Keratinocyte (primary cell): ENCODE measurements at regions not wholly inside any gene's neighbourhood (a gene's known extent, or its start where the extent isn't known, plus 50 kb on each side); places are given as distances from the start of the nearest gene placed in this dataset.
"Not testable (repeated sequence)": the region's sequence is repeated elsewhere in the genome, so short reads cannot be mapped to it uniquely, and the experiment has no call there.

ENCODE experiments used
- DNase-seq: peaks from one replicate; pipeline ENCODE4 v3.0.0-alpha.2; 2011; ENCODE audit warnings: low read depth, missing footprints, low spot score
- FAIRE-seq: peaks from 2 replicates; lab custom pipeline; 2011; peaks lifted over from hg19 to GRCh38; lab: Jason Lieb, UNC
- H2AFZ ChIP-seq: 2 replicates; pipeline ENCODE4 v1.6.0; 2012; ENCODE audit warnings: low read length, control low read depth, inconsistent platforms; ENCODE audit not compliant: control insufficient read depth
- H3K27ac ChIP-seq: 2 replicates; pipeline ENCODE4 v1.5.1; 2011; ENCODE audit warnings: low read length; ENCODE audit not compliant: control insufficient read depth, insufficient read depth
- H3K27me3 ChIP-seq: 3 replicates; pipeline ENCODE4 v1.6.0; 2011; ENCODE audit warnings: low read length; ENCODE audit not compliant: control insufficient read depth, insufficient read depth; ENCODE audit errors: extremely low read depth
- H3K36me3 ChIP-seq, 2 experiments: 2 replicates in 1 of 2; 3 replicates in 1 of 2; pipeline ENCODE4 v1.5.1; 2011; ENCODE audit warnings: low read length in 2 of 2, mild to moderate bottlenecking in 1 of 2; ENCODE audit not compliant: control insufficient read depth in 2 of 2, insufficient read depth in 2 of 2; ENCODE audit errors: extremely low read depth in 1 of 2
- H3K4me1 ChIP-seq: 3 replicates; pipeline ENCODE4 v1.5.1; 2011; ENCODE audit warnings: low read length; ENCODE audit not compliant: control insufficient read depth, insufficient read depth; ENCODE audit errors: extremely low read depth
- H3K4me2 ChIP-seq: 3 replicates; pipeline ENCODE4 v1.6.0; 2011; ENCODE audit warnings: low read depth, low read length; ENCODE audit not compliant: control insufficient read depth, insufficient read depth; ENCODE audit errors: extremely low read depth
- H3K4me3 ChIP-seq, 3 experiments: fragments of 200-600 bp in 1 of 3; sonication (generic) in 1 of 3; 2 replicates in 2 of 3; 3 replicates in 1 of 3; pipeline ENCODE4 v1.5.1; 2011 to 2016; ENCODE audit warnings: low read length in 3 of 3, mild to moderate bottlenecking in 3 of 3, control low read depth in 2 of 3, inconsistent platforms in 1 of 3, low read depth in 1 of 3, mixed read lengths in 1 of 3, mixed run types in 1 of 3, moderate library complexity in 1 of 3; ENCODE audit not compliant: control insufficient read depth in 2 of 3, insufficient read depth in 2 of 3; ENCODE audit errors: extremely low read depth in 1 of 3
- H3K79me2 ChIP-seq: 2 replicates; pipeline ENCODE4 v1.6.0; 2012; ENCODE audit warnings: low read length; ENCODE audit not compliant: control insufficient read depth, insufficient read depth
- H3K9ac ChIP-seq: 3 replicates; pipeline ENCODE4 v1.6.0; 2011; ENCODE audit warnings: low read length; ENCODE audit not compliant: control insufficient read depth, insufficient read depth; ENCODE audit errors: extremely low read depth
- H3K9me1 ChIP-seq: 3 replicates; pipeline ENCODE4 v1.6.0; 2011; ENCODE audit warnings: low read length; ENCODE audit not compliant: control insufficient read depth, insufficient read depth; ENCODE audit errors: extremely low read depth
- H3K9me3 ChIP-seq: 2 replicates; pipeline ENCODE4 v1.5.1; 2012; ENCODE audit warnings: low read depth, low read length; ENCODE audit not compliant: control insufficient read depth
- H4K20me1 ChIP-seq: 3 replicates; pipeline ENCODE4 v1.6.0; 2011; ENCODE audit warnings: low read length; ENCODE audit not compliant: control insufficient read depth, insufficient read depth; ENCODE audit errors: extremely low read depth
- CTCF ChIP-seq, 3 experiments: IDR thresholded peaks in 1 of 3; conservative IDR thresholded peaks in 1 of 3; optimal IDR thresholded peaks in 1 of 3; 2 replicates in 2 of 3; 3 replicates in 1 of 3; pipeline versions ENCODE3 to v1.5.1; 2011; ENCODE audit warnings: low read length in 3 of 3, mild to moderate bottlenecking in 3 of 3, moderate library complexity in 2 of 3, control low read depth in 1 of 3, inconsistent platforms in 1 of 3; ENCODE audit not compliant: insufficient read depth in 2 of 3; ENCODE audit errors: extremely low read depth in 1 of 3
- EZH2 ChIP-seq: IDR thresholded peaks from one replicate; pipeline ENCODE4 v1.6.1; 2012; ENCODE audit warnings: inconsistent platforms, mild to moderate bottlenecking, low read length, moderate library complexity
- dilution Hi-C: fragments of 300-500 bp; cut with MboI; formaldehyde crosslinking; loops from one replicate; pipeline ENCODE4 v1.7.0; 2020; ENCODE audit warnings: low sequenced_read_pairs; ENCODE audit not compliant: extremely low pct_ligation_motif_present

GRCh38 chr14:83913476-83913875 lies 1616.5 kb upstream of the FLRT2 start:
- Histone ChIP-seq H3K79me2 (no peaks in the 10 kb centered on the region), H2AFZ (no peak overlapping the region), H3K27me3 (no peaks in the 10 kb centered on the region), H3K36me3 (no peaks in the 10 kb centered on the region), H3K4me3 (no peak overlapping the region), H4K20me1 (no peaks in the 10 kb centered on the region), H3K4me1 (no peaks in the 10 kb centered on the region), H3K9me3 (no peaks in the 10 kb centered on the region), H3K9ac (no peak overlapping the region), H3K27ac (no peak overlapping the region), H3K4me2 (no peak overlapping the region), H3K9me1 (no peaks in the 10 kb centered on the region)
- TF ChIP-seq CTCF (optimal IDR thresholded peaks at IDR 0.05 in 1 of 3, IDR thresholded peaks at IDR 0.05 in 1 of 3, conservative IDR thresholded peaks at IDR 0.05 in 1 of 3; ENCODE audit: extremely low read depth in 1 of 3, insufficient read depth in 2 of 3, low read length in 3 of 3) (no peak), EZH2 (no peak)
- DNase-seq (no peak), FAIRE-seq (no peak)
- dilution Hi-C loops = no loop called here

GRCh38 chr14:83918546-83918945 lies 1611.4 kb upstream of the FLRT2 start:
- Histone ChIP-seq H3K4me1 (no peaks in the 10 kb centered on the region), H3K9ac (no peak overlapping the region), H3K9me3 (no peaks in the 10 kb centered on the region), H3K9me1 (no peaks in the 10 kb centered on the region), H3K27me3 (no peaks in the 10 kb centered on the region), H3K36me3 (no peaks in the 10 kb centered on the region), H4K20me1 (no peaks in the 10 kb centered on the region), H3K4me2 (no peak overlapping the region), H3K27ac (no peak overlapping the region), H2AFZ (no peak overlapping the region), H3K4me3 (no peak overlapping the region), H3K79me2 (no peaks in the 10 kb centered on the region)
- dilution Hi-C loops = no loop called here
- FAIRE-seq (no peak), DNase-seq (no peak)
- TF ChIP-seq EZH2 (no peak), CTCF (optimal IDR thresholded peaks at IDR 0.05 in 1 of 3, IDR thresholded peaks at IDR 0.05 in 1 of 3, conservative IDR thresholded peaks at IDR 0.05 in 1 of 3; ENCODE audit: extremely low read depth in 1 of 3, insufficient read depth in 2 of 3, low read length in 3 of 3) (no peak)

GRCh38 chr14:83919675-83920074 lies 1610.3 kb upstream of the FLRT2 start:
- H3K27ac ChIP-seq, H4K20me1 ChIP-seq, DNase-seq, H3K79me2 ChIP-seq, H3K27me3 ChIP-seq, H3K4me3 ChIP-seq, H3K9ac ChIP-seq, H3K9me3 ChIP-seq, H2AFZ ChIP-seq, FAIRE-seq, dilution Hi-C loops, H3K9me1 ChIP-seq, H3K36me3 ChIP-seq, H3K4me1 ChIP-seq, H3K4me2 ChIP-seq: not testable (repeated sequence)
